K562 (cell line): ENCODE measurements at regions not wholly inside any gene's neighbourhood (a gene's known extent, or its start where the extent isn't known, plus 50 kb on each side); places are given as distances from the start of the nearest gene placed in this dataset.

ENCODE experiments used
- ATAC-seq: fragments of 200-7000 bp; cut with Tn5 transposase; 3 replicates; pipeline ENCODE4 v1.9.1; 2020; ENCODE audit warnings: moderate library complexity
- BruUV-seq: library from RNA; stranded (reverse); fragments of 400-500 nt; replicated peaks from 2 replicates; lab custom pipeline; 2021; lab: Mats Ljungman, UMichigan
- CTCF ChIA-PET: fragments of 300-600 bp; formaldehyde crosslinking; extraction: SDS; loops from one replicate; lab custom pipeline; 2021; ENCODE audit warnings: low intra/inter-chr PET ratio; lab: Yijun Ruan, JAX
- POLR2A ChIA-PET: fragments of 300-600, 350-650 bp; sonication (Branson Sonifier 250); formaldehyde crosslinking; extraction: SDS; loops from one replicate; lab custom pipeline; 2021; ENCODE audit warnings: antibody characterized with exemption, inconsistent platforms; lab: Yijun Ruan, JAX
- DNase-seq, 4 experiments: peaks; one replicate each; pipeline versions ENCODE4 v3.0.0 to v3.0.0-alpha.2; 2011 to 2018; ENCODE audit warnings: low spot score in 3 of 4, mixed read lengths in 3 of 4; ENCODE audit errors: extremely low read depth in 1 of 4
- FAIRE-seq: peaks from 2 replicates; lab custom pipeline; 2011; peaks lifted over from hg19 to GRCh38; lab: Jason Lieb, UNC
- H2AFZ ChIP-seq: 2 replicates; pipeline ENCODE4 v1.6.0; 2011; ENCODE audit warnings: low read depth, low read length, control low read depth, inconsistent platforms
- H3K27ac ChIP-seq: fragments of 200-600 bp; 3 replicates; pipeline ENCODE4 v1.8.0; 2011; ENCODE audit warnings: low read depth, mild to moderate bottlenecking, control low read depth, inconsistent platforms, low read length, moderate library complexity, mixed read lengths; ENCODE audit errors: extremely low read depth
- H3K27me3 ChIP-seq, 2 experiments: fragments of 300-600 bp in 1 of 2; 2 replicates in 1 of 2; 3 replicates in 1 of 2; pipeline versions ENCODE4 v1.6.0 to v1.8.0; 2011; ENCODE audit warnings: inconsistent platforms in 2 of 2, low read length in 2 of 2, mild to moderate bottlenecking in 1 of 2, mixed read lengths in 1 of 2, moderate library complexity in 1 of 2; ENCODE audit not compliant: control insufficient read depth in 2 of 2, insufficient read depth in 2 of 2
- H3K36me3 ChIP-seq: fragments of 300-600 bp; 3 replicates; pipeline ENCODE4 v1.8.0; 2011; ENCODE audit warnings: mild to moderate bottlenecking, low read length, inconsistent platforms; ENCODE audit not compliant: control insufficient read depth, insufficient read depth
- H3K4me1 ChIP-seq, 2 experiments: fragments of 200-600 bp in 1 of 2; replicated peaks in 1 of 2; 2 replicates in 1 of 2; 3 replicates in 1 of 2; pipeline versions ENCODE4 v1.5.1 to v1.8.0; 2011; ENCODE audit warnings: inconsistent platforms in 2 of 2, low read length in 2 of 2, mild to moderate bottlenecking in 1 of 2, mixed read lengths in 1 of 2, moderate library complexity in 1 of 2; ENCODE audit not compliant: control insufficient read depth in 2 of 2, insufficient read depth in 2 of 2
- H3K4me2 ChIP-seq: 2 replicates; pipeline ENCODE4 v1.6.1; 2011; ENCODE audit warnings: low read length, control low read depth, inconsistent platforms, mixed read lengths; ENCODE audit not compliant: insufficient read depth
- H3K4me3 ChIP-seq: fragments of 200-600 bp; sonication (generic), shearing (Covaris generic); 2 replicates; pipeline ENCODE4 v1.5.1; 2016; ENCODE audit warnings: control low read depth, inconsistent platforms
- H3K79me2 ChIP-seq: fragments of 200-600 bp; 3 replicates; pipeline ENCODE4 v1.8.0; 2011; ENCODE audit warnings: low read length, inconsistent platforms; ENCODE audit not compliant: control insufficient read depth, insufficient read depth
- H3K9ac ChIP-seq, 2 experiments: 2 replicates each; pipeline versions ENCODE4 v1.6.0 to v1.6.1; 2011; ENCODE audit warnings: low read depth in 2 of 2, low read length in 2 of 2, control low read depth in 1 of 2, inconsistent platforms in 1 of 2, mild to moderate bottlenecking in 1 of 2, mixed read lengths in 1 of 2; ENCODE audit not compliant: insufficient read depth in 1 of 2
- H3K9me1 ChIP-seq: one replicate; pipeline ENCODE4 v1.6.0; 2011; ENCODE audit warnings: inconsistent platforms, mild to moderate bottlenecking, low read length, moderate library complexity; ENCODE audit not compliant: control insufficient read depth, insufficient read depth
- H3K9me3 ChIP-seq: replicated peaks from 2 replicates; pipeline ENCODE4 v1.5.1; 2011; ENCODE audit warnings: low read depth, low read length, inconsistent platforms; ENCODE audit not compliant: control insufficient read depth, insufficient read depth
- H4K20me1 ChIP-seq: replicated peaks from 2 replicates; pipeline ENCODE4 v1.6.1; 2011; ENCODE audit warnings: low read length, inconsistent platforms, mixed read lengths; ENCODE audit not compliant: control insufficient read depth, insufficient read depth
- BCOR ChIP-seq: fragments of 450-650 bp; IDR thresholded peaks from 2 replicates; pipeline ENCODE4 v1.6.1; 2016
- CXXC5 ChIP-seq: fragments of 250-450 bp; sonication (Bioruptor Pico); IDR thresholded peaks from 2 replicates; pipeline ENCODE4 v1.8.0; 2022; ENCODE audit warnings: inconsistent platforms, mild to moderate bottlenecking, moderate library complexity
- HCFC1 ChIP-seq: IDR thresholded peaks from 2 replicates; pipeline ENCODE4 v1.6.1; 2012; ENCODE audit warnings: low read depth, low read length, improper control_type of control experiment
- IFI16 ChIP-seq: fragments of 250-450 bp; sonication (Bioruptor Pico); IDR thresholded peaks from 2 replicates; pipeline ENCODE4 v2.1.2; 2022; ENCODE audit warnings: mild to moderate bottlenecking, inconsistent platforms
- NFYB ChIP-seq: IDR thresholded peaks from 2 replicates; pipeline ENCODE4 v1.6.1; 2011; ENCODE audit warnings: mild to moderate bottlenecking, moderate library complexity; ENCODE audit not compliant: insufficient read length; ENCODE audit errors: extremely low read depth
- PCBP2 ChIP-seq: fragments of 200-400 bp; formaldehyde crosslinking; IDR thresholded peaks from 2 replicates; pipeline ENCODE4 v1.6.1; 2018; ENCODE audit warnings: low read length, low read depth, mild to moderate bottlenecking, moderate library complexity; ENCODE audit not compliant: poor library complexity, severe bottlenecking
- SNRNP70 ChIP-seq: fragments of 200-400 bp; formaldehyde crosslinking; optimal IDR thresholded peaks from 2 replicates; pipeline ENCODE3; 2017; ENCODE audit warnings: low read depth, low read length
- SRSF1 ChIP-seq: fragments of 200-400 bp; formaldehyde crosslinking; IDR thresholded peaks from 2 replicates; pipeline ENCODE4 v1.6.1; 2017; ENCODE audit warnings: mild to moderate bottlenecking, low read depth, low read length, moderate library complexity
- ZBTB8A ChIP-seq: fragments of 450-650 bp; IDR thresholded peaks from 2 replicates; pipeline ENCODE4 v1.6.1; 2018; ENCODE audit warnings: mild to moderate bottlenecking, moderate library complexity; ENCODE audit not compliant: partially characterized antibody
- WGBS: fragments of 100-300 bp; shearing (Covaris generic); methylation state at CpG from one replicate; pipeline ENCODE4 v1.1.6; 2016; ENCODE audit warnings: low coverage, mixed read lengths; ENCODE audit not compliant: insufficient coverage; ENCODE audit errors: missing lambda C conversion rate; 5-methylcytosine and 5-hydroxymethylcytosine counted together
- in situ Hi-C: fragments of 300-500 bp; cut with MboI; formaldehyde crosslinking; loops from 4 replicates; pipeline ENCODE4 v1.15.0; 2018; ENCODE audit warnings: inconsistent platforms, mixed read lengths
- intact Hi-C: fragments of 100-400 bp; cut with micrococcal nuclease; formaldehyde crosslinking; loops from 2 replicates; pipeline ENCODE4 v1.14.2; 2022
- TF ChIP-seq, protein P1 (sequence below), 2 experiments: fragments of 450-650 bp; formaldehyde crosslinking in 1 of 2; IDR thresholded peaks; 2 replicates each; pipeline versions ENCODE4 v1.4.0 to v1.6.1; 2014 to 2020; ENCODE audit warnings: mild to moderate bottlenecking in 2 of 2, borderline replicate concordance in 1 of 2, low read depth in 1 of 2
- TF ChIP-seq, protein P2 (sequence below), 3 experiments: fragments of 200-800 bp in 1 of 3; sonication (Bioruptor generic) in 1 of 3; sonication (generic) in 1 of 3; formaldehyde crosslinking in 1 of 3; IDR thresholded peaks; 2 replicates each; pipeline versions ENCODE4 v1.6.1 to v1.8.0; 2016 to 2022; ENCODE audit warnings: mild to moderate bottlenecking in 2 of 3, missing compliant biosample characterization in 2 of 3, missing genetic modification characterization in 2 of 3, missing genetic modification reagents in 1 of 3
- TF ChIP-seq, protein P3 (sequence below), 2 experiments: IDR thresholded peaks; 2 replicates each; pipeline ENCODE4 v1.6.1; 2011; ENCODE audit warnings: borderline replicate concordance in 1 of 2, control low read depth in 1 of 2, low read depth in 1 of 2, low read length in 1 of 2, mild to moderate bottlenecking in 1 of 2, mixed read lengths in 1 of 2, moderate library complexity in 1 of 2; ENCODE audit not compliant: insufficient read depth in 1 of 2, insufficient read length in 1 of 2, poor library complexity in 1 of 2, severe bottlenecking in 1 of 2; ENCODE audit errors: extremely low read depth in 1 of 2

DNA sequence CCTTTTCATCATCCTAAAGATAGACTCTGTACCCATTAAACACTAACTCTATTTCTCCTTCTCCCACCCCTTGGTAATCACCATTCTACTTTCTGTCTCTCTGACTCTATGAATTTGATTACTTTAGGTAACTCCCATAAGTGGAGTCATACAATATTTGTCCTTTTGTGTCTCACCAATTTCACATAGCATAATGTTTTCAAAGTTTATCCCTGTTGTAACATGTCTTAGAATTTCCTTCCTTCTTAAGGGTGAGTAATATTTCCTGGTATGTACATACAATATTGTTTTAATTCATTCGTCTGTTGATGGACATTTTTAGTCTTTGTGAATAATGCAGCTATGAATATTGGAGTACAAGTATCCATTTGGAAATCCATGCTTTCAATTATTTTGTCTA lies 50.9 kb upstream of the CDCA7L start:
- no TSS peak for BruUV-seq
- no peak for DNase-seq
- ATAC-seq = no peak
- Histone ChIP-seq H3K9me3 (no peaks in the 10 kb centered on the region), H2AFZ (no peak overlapping the region), H3K4me1 (no peaks in the 10 kb centered on the region), H3K27me3 (0 out of 5 replicates have a peak, but pooled peaks cover 0 to 6% of the 10 kb centered on the region in 2 experiments), H3K27ac (no peak overlapping the region), H3K79me2 (no peaks in the 10 kb centered on the region), H3K9ac (no peak overlapping the region), H3K4me2 (no peak overlapping the region), H4K20me1 (no peaks in the 10 kb centered on the region), H3K36me3 (no peaks in the 10 kb centered on the region), H3K9me1 (no peaks in the 10 kb centered on the region), H3K4me3 (no peak overlapping the region)
- FAIRE-seq = peak; percentile 19
- intact Hi-C loops = no loop called here
- TF ChIP-seq BCOR = no peak
- TF ChIP-seq, protein P1, sequence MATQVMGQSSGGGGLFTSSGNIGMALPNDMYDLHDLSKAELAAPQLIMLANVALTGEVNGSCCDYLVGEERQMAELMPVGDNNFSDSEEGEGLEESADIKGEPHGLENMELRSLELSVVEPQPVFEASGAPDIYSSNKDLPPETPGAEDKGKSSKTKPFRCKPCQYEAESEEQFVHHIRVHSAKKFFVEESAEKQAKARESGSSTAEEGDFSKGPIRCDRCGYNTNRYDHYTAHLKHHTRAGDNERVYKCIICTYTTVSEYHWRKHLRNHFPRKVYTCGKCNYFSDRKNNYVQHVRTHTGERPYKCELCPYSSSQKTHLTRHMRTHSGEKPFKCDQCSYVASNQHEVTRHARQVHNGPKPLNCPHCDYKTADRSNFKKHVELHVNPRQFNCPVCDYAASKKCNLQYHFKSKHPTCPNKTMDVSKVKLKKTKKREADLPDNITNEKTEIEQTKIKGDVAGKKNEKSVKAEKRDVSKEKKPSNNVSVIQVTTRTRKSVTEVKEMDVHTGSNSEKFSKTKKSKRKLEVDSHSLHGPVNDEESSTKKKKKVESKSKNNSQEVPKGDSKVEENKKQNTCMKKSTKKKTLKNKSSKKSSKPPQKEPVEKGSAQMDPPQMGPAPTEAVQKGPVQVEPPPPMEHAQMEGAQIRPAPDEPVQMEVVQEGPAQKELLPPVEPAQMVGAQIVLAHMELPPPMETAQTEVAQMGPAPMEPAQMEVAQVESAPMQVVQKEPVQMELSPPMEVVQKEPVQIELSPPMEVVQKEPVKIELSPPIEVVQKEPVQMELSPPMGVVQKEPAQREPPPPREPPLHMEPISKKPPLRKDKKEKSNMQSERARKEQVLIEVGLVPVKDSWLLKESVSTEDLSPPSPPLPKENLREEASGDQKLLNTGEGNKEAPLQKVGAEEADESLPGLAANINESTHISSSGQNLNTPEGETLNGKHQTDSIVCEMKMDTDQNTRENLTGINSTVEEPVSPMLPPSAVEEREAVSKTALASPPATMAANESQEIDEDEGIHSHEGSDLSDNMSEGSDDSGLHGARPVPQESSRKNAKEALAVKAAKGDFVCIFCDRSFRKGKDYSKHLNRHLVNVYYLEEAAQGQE (IDR thresholded peaks at IDR 0.05; ENCODE audit: borderline replicate concordance) = no peak
- TF ChIP-seq, protein P1 (CRISPR knock-in tag; IDR thresholded peaks at IDR 0.05; ENCODE audit: low read depth) = no peak
- no peak for TF ChIP-seq CXXC5
- TF ChIP-seq, protein P2, sequence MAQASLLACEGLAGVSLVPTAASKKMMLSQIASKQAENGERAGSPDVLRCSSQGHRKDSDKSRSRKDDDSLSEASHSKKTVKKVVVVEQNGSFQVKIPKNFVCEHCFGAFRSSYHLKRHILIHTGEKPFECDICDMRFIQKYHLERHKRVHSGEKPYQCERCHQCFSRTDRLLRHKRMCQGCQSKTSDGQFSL (CRISPR knock-in tag; IDR thresholded peaks at IDR 0.05) = no peak
- TF ChIP-seq, protein P2 (tag; IDR thresholded peaks at IDR 0.05) = no peak
- no peak for TF ChIP-seq SRSF1
- no peak for TF ChIP-seq ZBTB8A
- no peak for TF ChIP-seq SNRNP70
- TF ChIP-seq, protein P3, sequence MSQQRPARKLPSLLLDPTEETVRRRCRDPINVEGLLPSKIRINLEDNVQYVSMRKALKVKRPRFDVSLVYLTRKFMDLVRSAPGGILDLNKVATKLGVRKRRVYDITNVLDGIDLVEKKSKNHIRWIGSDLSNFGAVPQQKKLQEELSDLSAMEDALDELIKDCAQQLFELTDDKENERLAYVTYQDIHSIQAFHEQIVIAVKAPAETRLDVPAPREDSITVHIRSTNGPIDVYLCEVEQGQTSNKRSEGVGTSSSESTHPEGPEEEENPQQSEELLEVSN (IDR thresholded peaks at IDR 0.05; ENCODE audit: borderline replicate concordance in 1 of 2, extremely low read depth in 1 of 2, insufficient read depth in 1 of 2, insufficient read length in 1 of 2, low read depth in 1 of 2, low read length in 1 of 2, poor library complexity in 1 of 2, severe bottlenecking in 1 of 2) = no peak
- no peak for TF ChIP-seq NFYB
- TF ChIP-seq HCFC1 = no peak
- TF ChIP-seq IFI16 = no peak
- no peak for TF ChIP-seq PCBP2
- in situ Hi-C loops = no loop called here
- ChIA-PET POLR2A (no interaction called here), CTCF (no interaction called here)
- 0% methylated on average over 1 of the region's 1 CpG for WGBS
